Calu3 (cell line): ENCODE measurements at regions not wholly inside any gene's neighbourhood (a gene's known extent, or its start where the extent isn't known, plus 50 kb on each side); places are given as distances from the start of the nearest gene placed in this dataset.

Source experiments
- BruUV-seq: library from RNA; stranded (reverse); fragments of 400-500 nt; replicated peaks from 2 replicates; lab custom pipeline; 2021; lab: Mats Ljungman, UMichigan
- CTCF ChIA-PET: fragments of 300-600 bp; sonication (Branson Sonifier 250); formaldehyde crosslinking; loops from one replicate; lab custom pipeline; 2022; ENCODE audit warnings: antibody characterized with exemption; lab: Charles Lee
- DNase-seq: peaks from one replicate; pipeline ENCODE4 v3.0.0; 2022
- H3K27ac Mint-ChIP-seq: one replicate; pipeline ENCODE4 v1.8.0; 2022; ENCODE audit warnings: mixed read lengths; ENCODE audit not compliant: unreplicated experiment
- H3K27me3 Mint-ChIP-seq: one replicate; pipeline ENCODE4 v1.8.0; 2022; ENCODE audit warnings: mixed read lengths; ENCODE audit not compliant: unreplicated experiment
- H3K36me3 Mint-ChIP-seq: one replicate; pipeline ENCODE4 v1.8.0; 2022; ENCODE audit warnings: mild to moderate bottlenecking, moderate library complexity, mixed read lengths; ENCODE audit not compliant: insufficient read depth, unreplicated experiment
- H3K4me1 Mint-ChIP-seq: one replicate; pipeline ENCODE4 v1.8.0; 2022; ENCODE audit warnings: mild to moderate bottlenecking, low read depth, mixed read lengths; ENCODE audit not compliant: unreplicated experiment
- H3K4me3 Mint-ChIP-seq: one replicate; pipeline ENCODE4 v1.8.0; 2022; ENCODE audit warnings: mild to moderate bottlenecking, low read depth, moderate library complexity, mixed read lengths; ENCODE audit not compliant: unreplicated experiment
- H3K9me3 Mint-ChIP-seq: one replicate; pipeline ENCODE4 v1.8.0; 2022; ENCODE audit warnings: low read depth, mixed read lengths; ENCODE audit not compliant: unreplicated experiment
- intact Hi-C: fragments of 100-400 bp; cut with micrococcal nuclease; formaldehyde crosslinking; loops from one replicate; pipeline ENCODE4 v1.10.0; 2022; ENCODE audit not compliant: unreplicated experiment
- TF ChIP-seq, protein P1 (sequence below): fragments of 200-600 bp; IDR thresholded peaks from one replicate; pipeline ENCODE4 v1.8.0; 2022; ENCODE audit warnings: antibody characterized with exemption; ENCODE audit not compliant: unreplicated experiment

DNA sequence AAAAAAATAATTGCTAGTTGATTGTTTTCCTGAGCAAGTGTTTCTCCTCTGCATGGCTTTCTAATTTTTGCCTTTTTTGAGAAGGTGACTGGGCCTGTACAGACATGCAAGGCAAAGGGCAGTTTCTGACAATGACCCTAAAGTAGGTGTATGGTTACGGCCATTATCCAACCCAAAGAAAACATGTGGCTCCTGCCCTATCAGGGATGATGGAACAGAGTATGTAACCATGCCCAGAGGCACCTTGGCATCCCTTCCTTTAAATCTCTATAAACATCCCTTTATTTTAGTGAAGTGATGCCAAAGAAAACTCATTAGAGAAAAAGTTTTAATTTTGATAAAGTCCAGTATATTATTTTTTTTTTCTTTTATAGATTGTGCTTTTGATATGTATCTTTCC is 217.5 kb downstream of the LPIN1 start:
- DNase-seq = no peak
- TF ChIP-seq, protein P1, sequence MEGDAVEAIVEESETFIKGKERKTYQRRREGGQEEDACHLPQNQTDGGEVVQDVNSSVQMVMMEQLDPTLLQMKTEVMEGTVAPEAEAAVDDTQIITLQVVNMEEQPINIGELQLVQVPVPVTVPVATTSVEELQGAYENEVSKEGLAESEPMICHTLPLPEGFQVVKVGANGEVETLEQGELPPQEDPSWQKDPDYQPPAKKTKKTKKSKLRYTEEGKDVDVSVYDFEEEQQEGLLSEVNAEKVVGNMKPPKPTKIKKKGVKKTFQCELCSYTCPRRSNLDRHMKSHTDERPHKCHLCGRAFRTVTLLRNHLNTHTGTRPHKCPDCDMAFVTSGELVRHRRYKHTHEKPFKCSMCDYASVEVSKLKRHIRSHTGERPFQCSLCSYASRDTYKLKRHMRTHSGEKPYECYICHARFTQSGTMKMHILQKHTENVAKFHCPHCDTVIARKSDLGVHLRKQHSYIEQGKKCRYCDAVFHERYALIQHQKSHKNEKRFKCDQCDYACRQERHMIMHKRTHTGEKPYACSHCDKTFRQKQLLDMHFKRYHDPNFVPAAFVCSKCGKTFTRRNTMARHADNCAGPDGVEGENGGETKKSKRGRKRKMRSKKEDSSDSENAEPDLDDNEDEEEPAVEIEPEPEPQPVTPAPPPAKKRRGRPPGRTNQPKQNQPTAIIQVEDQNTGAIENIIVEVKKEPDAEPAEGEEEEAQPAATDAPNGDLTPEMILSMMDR = no peak
- intact Hi-C loops = no loop called here
- no peaks in the 10 kb centered on the region for H3K36me3 Mint-ChIP-seq
- H3K27me3 Mint-ChIP-seq = no peaks in the 10 kb centered on the region
- H3K4me1 Mint-ChIP-seq = no peaks in the 10 kb centered on the region
- BruUV-seq = no TSS peak
- H3K27ac Mint-ChIP-seq = no peak overlapping the region
- no peaks in the 10 kb centered on the region for H3K9me3 Mint-ChIP-seq
- CTCF ChIA-PET = no interaction called here
- H3K4me3 Mint-ChIP-seq = no peak overlapping the region

DNA sequence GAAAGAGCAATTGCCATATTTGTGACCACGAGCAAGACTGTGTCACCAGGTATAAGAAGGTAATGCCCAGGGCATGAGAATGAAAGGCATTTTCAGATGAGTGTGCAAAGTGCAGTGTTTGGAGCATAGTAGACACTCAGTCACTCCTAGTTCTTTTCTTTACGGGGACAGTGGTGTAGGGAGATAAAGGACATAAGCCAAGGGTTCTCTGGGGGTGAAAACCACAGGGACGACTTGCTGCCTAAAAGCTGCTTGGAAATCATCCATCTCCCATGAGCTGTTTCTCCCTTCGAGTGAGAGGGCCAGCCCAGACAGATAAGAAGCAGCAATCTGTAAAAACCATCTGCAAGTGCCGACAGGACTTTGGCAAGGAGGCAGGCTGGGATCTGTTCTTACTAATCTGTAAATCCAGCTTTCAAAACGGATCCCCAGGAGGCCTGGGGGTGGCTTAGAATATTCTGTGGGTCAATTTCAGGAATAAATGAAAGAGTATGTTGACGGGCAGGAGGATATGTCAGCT is 221.6 kb downstream of the LPIN1 start:
- Mint-ChIP-seq H3K27ac (no peak overlapping the region), H3K36me3 (no peaks in the 10 kb centered on the region), H3K4me3 (no peak overlapping the region), H3K27me3 (peaks cover 28% of the 10 kb centered on the region), H3K4me1 (no peaks in the 10 kb centered on the region), H3K9me3 (no peaks in the 10 kb centered on the region)
- CTCF ChIA-PET = no interaction called here
- TF ChIP-seq, protein P1 = no peak
- DNase-seq = no peak
- no TSS peak for BruUV-seq
- intact Hi-C loops = no loop called here

DNA sequence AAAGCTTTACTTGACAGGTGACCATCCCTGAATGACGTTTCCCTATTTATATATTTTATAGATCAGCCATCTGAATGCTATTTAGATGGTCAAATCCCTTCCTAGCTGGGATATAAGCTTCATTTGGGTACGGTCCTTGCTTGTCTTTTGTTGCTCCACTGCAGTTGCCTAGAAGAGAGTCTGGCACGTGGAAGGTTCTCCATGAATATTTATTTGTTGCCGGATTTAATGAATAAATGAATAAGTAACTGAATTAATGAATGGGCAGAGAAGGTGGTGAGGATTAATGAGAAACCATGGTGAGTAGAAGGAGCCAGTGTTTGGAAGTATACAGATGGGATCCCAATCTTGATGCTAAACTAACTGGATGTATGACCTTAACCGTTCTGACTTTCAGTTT is 222.1 kb downstream of the LPIN1 start:
- intact Hi-C loops = no loop called here
- Mint-ChIP-seq H3K9me3 (peaks cover under 1% of the 10 kb centered on the region), H3K4me1 (no peaks in the 10 kb centered on the region), H3K36me3 (no peaks in the 10 kb centered on the region), H3K4me3 (no peak overlapping the region), H3K27me3 (peaks cover 28% of the 10 kb centered on the region), H3K27ac (no peak overlapping the region)
- TF ChIP-seq, protein P1 = no peak
- no peak for DNase-seq
- no TSS peak for BruUV-seq
- CTCF ChIA-PET = no interaction called here

DNA sequence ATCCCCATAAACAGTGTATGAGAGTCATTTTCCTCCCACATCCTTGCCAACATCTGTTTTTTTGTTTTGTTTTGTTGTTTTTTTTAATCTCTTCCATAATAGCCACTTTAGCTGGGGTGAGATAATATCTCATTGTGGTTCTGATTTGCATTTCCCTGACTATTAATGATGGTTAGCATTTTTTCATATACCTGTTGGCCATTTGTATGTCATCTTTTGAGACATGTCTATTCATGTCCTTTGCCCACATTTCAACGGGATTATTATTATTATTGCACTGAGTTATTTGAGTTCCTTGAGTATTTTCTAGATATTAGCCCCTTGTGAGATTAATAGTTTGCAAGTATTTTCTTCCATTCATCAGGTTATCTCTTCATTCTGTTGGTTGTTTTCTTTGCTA is 223.3 kb downstream of the LPIN1 start:
- intact Hi-C loops = no loop called here
- TF ChIP-seq, protein P1 = no peak
- H3K36me3 Mint-ChIP-seq = no peaks in the 10 kb centered on the region
- no peak overlapping the region for H3K27ac Mint-ChIP-seq
- CTCF ChIA-PET = no interaction called here
- no peak overlapping the region for H3K4me3 Mint-ChIP-seq
- peaks cover 33% of the 10 kb centered on the region for H3K27me3 Mint-ChIP-seq
- H3K4me1 Mint-ChIP-seq = no peaks in the 10 kb centered on the region
- DNase-seq = no peak
- H3K9me3 Mint-ChIP-seq = peaks cover 3% of the 10 kb centered on the region
- BruUV-seq = no TSS peak
